CD4-positive, alpha-beta T cell treated with Interleukin-4 for 4 hours (primary cell): ENCODE measurements at regions not wholly inside any gene's neighbourhood (a gene's known extent, or its start where the extent isn't known, plus 50 kb on each side); places are given as distances from the start of the nearest gene placed in this dataset.
"Not testable (repeated sequence)": the region's sequence is repeated elsewhere in the genome, so short reads cannot be mapped to it uniquely, and the experiment has no call there.

Experiments
- DNase-seq: peaks from one replicate; pipeline ENCODE4 v3.0.0-alpha.2; 2020

DNA sequence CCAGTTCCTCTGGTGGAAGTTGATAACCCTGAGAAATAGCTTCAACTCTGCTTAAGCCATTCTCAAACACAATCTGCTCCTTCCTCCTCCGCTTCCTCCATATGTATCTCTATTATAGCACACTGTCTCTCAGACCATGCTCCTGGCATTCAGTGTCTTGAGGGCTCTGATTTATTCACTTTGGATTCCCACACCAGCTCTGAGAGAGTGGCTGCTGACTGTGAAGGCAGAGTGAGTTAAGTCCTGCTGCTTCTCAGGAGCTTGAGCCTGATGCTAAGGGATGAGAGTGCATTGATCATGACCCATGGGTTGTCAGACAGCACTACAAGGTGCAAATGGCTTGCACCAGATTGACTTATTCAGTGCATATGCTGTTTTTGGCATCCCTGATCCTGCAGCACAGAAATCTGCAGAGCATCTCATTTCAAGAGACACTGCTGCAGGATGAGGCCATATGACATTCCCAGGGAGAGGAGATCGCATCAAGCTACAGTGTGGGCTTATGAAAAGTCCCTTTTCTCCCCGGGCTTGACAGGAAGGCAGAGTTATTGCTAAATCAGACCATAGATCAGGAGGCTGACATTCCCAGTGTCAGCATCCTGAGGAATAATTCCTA is 500.5 kb upstream of the RAB6C start:
- no peak for DNase-seq

DNA sequence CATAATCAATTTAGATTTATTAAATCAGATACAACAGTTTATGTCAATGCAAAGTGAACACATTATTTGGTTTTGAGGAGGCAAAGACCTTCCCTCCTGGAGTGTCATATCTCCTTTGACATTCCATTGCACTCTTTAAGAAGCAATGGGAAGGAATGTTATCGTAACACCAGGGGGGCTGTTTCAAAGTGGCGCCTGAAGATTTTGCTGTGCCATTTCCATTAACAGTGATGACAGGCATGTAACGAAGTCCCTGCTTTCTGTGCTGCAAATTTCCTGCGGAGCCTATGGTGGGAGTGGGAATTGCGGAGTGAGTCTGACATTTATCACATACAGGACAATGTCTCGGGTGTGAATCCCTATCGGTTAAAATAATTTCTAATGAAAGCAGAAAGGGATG is 499.6 kb upstream of the RAB6C start:
- DNase-seq = no peak

DNA sequence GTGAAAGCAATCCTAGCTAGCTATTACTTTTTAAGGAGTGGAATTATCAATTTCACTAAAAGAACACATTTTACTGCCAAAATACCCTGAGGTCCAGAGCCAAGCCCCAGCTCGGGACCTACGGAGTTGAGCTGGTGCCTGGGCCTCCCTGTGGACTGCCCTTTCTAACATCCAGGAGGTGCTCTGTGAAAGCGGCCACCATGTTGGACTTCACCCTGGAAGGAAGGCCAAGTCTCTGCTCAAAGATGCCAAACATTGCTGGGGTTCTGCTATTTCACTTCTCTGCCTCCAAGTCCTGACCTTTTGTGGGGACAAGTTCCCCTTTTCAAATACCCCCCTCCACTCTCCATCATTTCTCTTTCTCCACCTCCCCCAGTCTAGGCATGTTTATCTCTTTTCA is 498.7 kb upstream of the RAB6C start:
- DNase-seq = no peak

DNA sequence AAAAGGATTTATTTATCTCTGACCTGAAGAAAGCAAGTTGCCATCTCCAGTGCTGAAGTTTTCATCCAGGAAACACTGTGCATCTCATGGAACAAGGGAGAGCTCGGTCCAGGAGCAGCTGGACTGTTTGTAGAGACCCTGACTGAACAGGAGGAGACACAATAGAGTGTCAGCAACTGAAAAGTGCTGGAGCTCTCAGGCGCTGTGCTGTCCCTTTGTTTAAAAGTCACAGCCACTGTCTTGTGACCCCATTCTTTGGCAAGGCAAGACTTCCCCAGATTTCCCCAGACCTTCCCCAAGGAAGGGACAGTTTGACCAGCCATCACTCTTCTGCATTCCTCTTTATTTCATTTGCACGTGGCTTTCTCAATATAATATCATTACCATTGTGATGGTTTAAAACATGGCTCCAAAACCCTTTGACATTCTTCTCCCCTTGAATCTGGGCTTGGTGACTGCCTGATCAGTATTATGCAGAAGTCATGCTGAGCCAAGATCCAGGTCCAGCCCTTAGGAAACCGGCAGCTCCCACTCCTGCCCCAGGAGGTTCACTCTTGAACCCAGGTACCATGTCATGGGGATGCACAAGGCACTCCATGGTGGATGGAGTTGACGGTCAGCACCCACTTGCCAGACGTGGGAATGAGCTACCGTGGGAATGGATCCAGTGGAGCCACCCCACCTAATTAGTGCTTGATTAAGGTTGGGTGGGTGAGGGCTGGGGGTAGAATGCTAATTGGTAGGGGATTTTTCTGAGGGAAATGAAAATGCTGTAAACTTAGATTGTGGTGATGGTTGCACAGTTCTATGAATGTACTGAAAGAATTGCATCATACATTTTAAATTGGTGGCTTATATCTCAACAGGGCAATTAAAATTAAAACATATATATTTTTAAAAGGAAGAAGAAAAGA is 497.9 kb upstream of the RAB6C start:
- DNase-seq = no peak

DNA sequence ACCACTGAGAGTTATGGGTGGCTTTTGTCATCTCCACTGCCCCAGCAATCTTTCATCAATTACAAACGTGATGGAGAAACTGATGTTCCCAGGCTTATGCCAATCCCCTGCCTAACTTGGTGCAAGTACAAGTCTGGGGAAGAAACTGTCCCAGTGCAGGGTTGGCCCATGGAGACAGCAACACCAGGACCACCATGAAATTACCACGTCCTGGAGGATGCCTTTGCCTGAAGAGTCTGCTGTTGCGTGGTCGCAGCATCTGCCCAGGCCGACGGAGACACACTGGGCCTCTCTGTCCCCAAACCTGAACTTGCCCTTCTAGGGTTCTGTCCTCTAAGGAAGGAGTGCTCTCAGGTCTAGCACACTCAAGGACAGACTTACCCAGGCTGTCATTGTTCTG is 496.8 kb upstream of the RAB6C start:
- no peak for DNase-seq

DNA sequence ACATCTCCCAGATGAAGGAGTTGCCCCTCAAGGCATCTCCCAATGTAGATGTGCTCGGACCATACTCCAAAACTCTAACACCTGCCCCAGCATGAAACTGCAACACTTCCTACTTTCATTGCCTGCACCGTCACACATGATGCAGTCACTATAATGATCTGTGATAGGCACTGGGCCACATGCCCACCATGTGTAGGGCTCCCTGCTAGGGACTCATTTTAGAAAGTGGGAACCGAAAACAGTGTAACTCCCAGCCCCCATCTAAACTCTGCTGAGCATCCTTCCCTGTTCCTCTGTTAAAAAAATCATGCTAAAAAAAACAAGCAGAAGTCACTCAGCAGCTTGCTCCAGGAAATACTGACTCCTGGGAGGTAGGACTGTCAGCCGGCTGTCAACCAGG is 496.1 kb upstream of the RAB6C start:
- peak; percentile 2 for DNase-seq

DNA sequence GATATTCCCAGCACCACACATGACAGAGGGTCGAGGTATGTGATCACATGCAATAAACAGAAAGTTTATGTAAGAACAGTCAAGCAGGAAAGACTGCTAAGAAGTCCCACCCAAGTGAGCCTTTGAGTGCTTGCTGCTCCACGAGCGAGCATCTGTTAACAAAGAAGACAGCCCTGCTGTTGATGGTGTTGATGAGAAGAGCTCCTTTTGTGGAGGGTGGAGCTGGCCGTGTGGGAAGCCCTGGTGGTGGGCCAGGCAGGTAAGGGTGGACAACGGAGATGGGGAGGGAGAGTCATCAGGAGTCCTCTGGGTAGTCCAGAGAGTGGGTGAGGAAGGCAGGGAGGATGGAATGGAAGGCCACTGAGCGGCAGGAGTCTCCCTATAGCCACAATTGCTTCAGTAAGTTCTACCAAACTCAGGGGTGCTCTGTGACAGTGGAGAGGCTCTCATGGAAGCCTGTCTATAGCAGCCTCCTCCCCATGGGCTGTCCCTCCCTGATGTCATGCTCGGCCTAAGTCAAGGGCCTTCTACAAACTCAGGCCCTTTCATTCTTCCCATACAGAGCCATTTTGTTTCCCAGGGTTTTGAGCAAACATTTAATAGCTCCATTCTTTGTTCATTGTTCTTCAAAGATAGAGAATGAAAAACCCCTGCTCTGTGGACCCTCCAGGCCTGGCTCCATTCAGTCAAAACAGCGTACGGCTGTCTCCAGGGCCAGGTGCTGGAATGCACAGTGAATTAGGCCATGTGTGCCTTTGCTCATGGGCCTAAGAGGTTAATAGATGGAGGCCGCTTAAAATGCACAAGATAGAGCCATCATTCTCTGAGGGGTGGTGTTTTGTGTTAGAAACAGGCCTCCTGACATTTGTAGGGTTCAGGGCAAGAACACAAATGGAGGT is 494.2 kb upstream of the RAB6C start:
- no peak for DNase-seq

DNA sequence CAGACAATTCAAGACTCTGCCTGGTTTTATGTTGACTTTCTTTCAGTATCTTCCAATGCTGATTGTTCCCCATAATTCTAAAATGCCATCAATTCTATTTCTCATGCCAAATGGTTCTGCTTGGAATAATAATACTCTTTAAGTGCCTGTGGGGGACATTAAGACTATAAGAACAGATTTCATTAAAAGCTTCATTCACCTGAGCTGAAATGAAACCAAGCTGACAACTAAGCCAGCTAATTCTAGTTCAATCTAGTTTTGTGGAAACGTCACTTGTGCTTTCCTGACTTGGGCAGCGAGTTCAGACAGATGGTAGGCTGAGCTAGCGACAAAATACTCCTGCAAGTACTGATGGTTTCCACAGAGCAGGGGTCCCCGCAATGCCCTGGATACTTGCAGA is 491.1 kb upstream of the RAB6C start:
- no peak for DNase-seq

DNA sequence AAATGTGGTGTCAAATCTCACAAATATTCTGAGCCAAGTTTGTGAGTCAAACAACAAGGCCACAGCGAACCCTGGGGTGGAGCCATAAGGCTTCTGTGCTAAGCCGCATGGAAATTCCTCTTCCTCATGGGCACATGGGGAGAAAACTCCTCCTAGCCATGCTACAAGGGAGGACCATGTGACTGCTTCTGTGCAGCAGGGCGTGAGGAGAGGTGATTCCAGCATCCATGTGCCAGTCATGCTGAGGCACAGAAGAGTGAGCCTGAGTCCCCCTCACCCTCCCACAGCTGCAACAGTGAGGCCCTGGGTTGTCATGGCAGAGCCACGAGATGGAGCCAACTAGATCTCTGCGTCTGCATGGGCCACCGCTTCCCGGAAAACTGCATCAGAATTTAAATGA is 488.8 kb upstream of the RAB6C start:
- DNase-seq = no peak

DNA sequence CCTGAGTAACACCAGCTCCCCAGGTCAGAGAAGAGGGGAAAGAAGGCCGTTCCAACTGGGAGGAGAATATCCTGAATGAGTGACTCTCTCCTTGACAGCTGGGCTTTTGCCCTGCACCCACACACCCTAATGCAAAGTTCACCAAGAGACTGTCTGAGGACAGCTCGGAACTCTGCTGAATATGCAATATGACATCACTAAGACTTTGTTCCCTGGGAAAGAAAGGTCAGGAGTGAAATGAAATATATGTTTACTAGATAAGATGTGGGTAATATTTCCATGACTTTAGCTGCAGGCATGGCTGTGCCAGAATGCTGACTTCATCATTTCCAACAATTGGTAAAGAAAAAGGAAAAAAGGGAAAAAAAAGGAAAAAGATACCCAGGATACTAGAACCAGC is 488.2 kb upstream of the RAB6C start:
- no peak for DNase-seq

DNA sequence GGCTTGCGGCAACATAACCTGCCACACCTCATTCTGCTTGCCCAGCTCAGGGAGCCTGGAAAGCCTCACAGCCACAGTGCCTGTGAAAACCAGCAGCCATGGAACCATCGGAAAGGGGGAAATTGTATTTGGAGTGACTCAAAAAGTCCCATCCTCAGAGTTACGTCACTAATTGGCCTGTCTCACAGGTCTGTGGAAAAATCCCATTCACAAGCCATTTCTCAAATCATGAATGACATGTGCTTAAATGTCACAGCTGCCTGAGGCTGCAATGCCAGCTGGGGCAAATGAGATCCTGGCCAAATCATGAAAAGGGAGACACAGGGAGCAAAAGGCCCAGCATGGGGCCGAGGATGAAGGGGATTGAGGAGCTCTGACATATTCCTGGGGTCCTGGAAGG is 486.9 kb upstream of the RAB6C start:
- DNase-seq = no peak

DNA sequence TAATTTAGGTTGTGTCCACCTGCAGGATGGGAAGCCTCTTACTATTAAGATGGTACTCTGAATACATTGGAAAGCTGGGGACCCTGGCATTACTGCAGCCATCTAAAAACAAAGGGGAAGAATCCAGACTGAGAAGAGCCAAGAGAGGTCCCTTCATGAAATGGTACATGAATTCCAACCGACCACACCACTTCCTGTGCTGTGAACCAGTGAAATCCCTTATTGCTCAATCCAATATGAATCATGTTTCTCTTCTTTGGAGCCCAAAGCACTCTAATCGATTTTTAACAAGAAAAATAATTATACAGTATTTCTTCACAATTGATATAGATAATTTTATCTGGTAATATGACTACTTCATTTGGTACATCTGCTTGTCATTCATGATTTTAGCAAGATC is 479.7 kb upstream of the RAB6C start:
- no peak for DNase-seq

DNA sequence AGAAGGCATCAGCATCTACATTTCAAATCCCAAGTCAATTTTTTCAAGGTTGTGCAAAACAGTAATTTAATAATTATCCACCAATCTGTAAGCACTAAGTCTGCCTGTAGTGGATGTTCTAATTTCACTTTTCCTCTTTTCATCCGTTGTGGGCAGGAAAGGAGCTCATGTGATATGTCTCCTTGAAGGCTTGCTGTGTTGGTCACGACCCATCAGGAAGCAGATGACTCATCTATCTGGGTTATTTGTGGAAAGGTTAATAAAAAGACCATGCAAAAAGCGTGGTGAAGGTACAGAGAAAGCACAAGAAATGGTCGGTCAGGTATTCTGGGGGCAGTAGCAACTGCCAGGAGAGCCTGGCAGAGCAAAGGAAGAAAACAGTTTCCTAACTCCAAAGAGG is 476.7 kb upstream of the RAB6C start:
- no peak for DNase-seq

DNA sequence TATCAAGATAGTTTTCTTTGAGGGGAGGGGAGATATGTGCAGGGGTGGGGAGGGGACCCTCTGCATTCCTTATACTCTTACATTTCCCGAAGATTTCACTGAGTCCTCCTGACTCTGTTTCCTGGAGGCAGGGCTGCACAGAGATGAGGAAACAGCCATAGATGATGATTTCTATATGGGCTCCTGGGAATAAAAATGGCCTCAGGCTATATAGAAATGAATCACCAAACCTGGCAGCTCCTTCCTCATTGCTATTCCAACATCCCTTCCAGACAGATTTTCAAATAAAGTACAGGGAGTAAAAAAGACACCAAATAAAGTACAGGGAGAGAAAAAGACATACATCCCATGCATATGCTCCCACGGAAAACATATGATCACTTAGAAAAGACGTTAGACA is 474.8 kb upstream of the RAB6C start:
- no peak for DNase-seq

DNA sequence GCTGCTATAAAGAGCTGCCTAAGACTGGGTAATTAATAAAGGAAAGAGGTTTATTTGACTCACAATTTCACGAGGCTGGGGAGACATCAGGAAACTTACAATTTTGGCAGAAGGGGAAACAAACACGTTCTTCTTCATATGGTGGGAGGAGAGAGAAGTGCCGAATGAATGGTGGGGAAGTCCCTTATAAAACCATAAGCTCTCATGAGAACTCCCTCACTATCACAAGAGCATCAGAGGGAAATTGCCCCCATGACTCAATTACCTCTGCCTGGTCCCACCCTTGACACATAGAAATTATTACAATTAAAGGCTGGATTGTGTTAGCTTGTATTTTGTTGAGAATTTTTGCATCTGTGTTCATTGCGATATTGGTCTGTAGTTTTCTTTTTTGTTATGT is 460.5 kb upstream of the RAB6C start:
- no peak for DNase-seq

DNA sequence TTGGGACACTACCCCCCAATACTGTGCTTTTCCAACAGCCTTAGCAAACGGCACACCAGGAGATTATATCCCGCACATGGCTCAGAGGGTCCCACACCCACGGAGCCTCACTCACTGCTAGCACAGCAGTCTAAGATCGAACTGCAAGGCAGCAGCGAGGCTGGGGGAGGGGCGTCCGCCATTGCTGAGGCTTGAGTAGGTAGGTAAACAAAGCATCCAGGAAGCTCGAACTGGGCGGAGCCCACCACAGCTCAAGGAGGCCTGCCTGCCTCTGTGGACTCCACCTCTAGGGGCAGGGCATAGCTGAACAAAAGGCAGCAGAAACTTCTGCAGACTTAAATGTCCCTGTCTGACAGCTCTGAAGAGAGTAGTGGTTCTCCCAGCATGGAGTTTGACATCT is 447.3 kb upstream of the RAB6C start:
- not testable (repeated sequence) for DNase-seq

DNA sequence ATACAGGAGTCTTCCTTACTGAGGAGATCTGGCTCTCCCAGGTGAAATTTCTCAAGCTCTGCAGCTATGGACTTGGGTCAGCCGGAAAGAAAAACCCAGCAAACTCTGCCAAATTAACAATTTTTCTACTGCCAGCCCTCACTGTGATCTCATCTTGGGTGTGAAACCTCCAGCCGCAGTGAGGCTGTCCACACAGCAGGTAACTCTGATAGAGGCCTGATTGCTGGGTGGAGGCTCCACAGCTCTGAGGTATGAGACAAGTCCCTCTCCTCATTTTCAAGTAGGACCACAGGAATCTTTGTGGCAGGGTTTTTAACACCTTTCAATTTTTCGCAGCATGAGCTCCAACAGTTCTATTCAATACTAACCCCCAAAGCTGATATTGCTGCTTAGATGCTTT is 430.6 kb upstream of the RAB6C start:
- no peak for DNase-seq

DNA sequence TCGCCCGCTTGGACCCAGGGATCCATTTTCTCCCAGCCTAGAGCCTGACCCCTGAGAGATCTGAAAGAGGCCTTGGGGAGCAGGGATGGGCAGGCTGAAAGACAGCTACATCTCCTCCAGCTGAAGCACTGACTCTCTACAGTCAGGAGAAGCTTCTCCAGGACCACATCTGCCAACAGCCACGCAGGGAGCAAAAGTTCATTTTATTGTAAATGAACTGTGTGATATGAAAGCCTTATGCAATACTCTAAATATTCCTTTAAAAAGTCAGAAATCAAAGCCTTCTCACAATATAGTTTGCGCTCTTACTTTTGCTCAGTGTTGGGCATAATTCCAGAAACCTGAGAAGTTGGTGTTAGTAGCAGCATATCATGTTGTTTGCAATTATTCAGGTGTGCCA is 428.9 kb upstream of the RAB6C start:
- no peak for DNase-seq

DNA sequence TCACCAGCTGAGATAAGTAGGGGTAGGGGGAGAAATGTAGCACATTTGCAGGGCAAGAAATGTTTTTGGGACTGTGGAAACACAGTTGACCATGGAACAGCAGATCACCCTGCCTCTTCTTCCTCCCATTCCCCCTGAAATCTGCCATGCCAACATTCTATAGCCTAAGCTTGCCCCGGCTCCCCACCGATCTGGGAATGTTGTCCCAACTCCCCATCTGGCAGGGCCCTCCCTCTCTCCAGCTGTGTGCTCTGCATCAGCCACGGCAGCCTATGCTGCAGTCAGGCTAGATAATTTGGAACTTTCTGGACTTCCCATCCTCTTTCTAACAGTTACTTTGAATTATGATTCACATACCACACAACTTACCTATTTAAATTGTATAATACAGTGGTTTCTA is 425.1 kb upstream of the RAB6C start:
- no peak for DNase-seq

DNA sequence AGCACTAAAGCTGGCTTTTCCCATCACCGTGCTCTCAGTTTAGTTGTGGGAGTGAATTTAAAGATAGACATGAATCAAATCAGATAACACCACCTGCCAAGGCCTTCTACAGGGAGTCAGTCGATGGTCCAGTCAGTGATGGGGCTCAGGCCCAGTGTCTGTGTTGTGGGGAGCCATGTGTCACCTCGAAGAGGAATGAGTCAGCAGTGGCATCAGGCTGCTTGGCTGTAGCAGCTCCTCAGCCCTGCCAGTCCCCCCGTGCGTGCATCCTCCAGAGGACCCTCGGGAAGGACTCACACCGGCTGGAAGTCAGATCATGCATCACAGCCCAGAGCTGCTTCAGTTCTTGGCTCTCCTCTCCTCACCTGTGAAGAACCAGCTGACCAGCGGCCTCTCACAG is 420.4 kb upstream of the RAB6C start:
- DNase-seq = no peak

DNA sequence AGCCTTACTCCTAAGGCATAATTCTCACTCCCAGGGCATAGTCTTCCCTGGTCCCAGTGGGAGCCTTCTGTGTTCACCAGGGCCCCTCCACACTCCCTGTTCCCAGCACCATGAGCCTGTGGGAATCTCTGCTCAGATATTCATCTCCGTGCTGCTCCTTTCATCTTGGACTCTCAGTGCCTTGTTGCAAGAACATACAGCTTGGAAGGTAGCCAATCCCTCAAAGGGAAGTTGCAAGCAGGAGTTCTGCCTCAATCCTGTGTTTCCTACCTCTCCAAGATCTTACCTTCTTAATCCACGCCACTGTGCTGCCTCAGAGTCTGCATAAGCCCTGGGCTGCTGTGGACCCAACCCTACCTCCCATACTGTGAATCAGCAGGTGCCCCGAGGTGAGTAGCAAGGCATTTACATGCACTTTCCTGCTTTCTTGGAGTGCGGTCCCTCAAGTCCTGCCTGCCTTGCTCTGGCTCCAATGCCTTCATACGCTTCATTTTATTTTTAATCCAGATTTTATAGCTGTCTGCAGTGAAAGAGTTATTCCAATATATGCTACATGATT is 413.8 kb upstream of the RAB6C start:
- DNase-seq = no peak

DNA sequence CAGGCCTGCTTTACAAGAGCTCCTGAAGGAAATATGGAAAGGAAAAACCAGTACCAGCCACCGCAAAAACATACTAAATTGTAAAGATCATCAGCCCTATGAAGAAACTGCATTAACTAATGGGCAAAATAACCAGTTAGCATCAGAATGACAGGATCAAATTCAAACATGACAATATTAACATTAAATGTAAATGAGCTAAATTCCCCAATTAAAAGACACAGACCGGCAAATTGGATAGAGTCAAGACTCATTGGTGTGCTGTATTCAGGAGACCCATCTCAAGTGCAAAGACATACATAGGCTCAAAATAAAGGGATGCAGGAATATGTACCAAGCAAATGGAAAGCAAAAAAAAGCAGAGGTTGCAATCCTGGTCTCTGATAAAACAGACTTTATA is 408.7 kb upstream of the RAB6C start:
- not testable (repeated sequence) for DNase-seq

DNA sequence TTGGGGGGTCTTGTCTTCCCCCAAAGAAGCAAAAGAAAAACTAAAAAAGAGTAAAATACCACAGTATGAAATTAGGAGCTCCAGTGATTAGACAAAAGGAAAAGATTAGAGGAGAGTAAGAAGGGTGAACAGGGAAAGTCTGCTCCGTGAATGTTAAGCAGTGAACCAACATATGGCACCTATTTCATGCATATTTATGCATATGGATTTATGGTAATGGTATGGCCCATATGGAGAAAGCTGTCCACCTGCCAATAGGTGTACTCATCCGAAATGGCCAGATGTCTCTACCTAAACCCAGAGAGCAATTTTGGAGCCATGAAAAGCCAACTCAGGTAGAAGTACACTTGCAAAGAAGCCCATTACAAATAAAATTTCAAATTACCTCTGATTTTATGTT is 404.0 kb upstream of the RAB6C start:
- no peak for DNase-seq
